GM19351 (cell line): ENCODE measurements at regions not wholly inside any gene's neighbourhood (a gene's known extent, or its start where the extent isn't known, plus 50 kb on each side); places are given as distances from the start of the nearest gene placed in this dataset.
A peak's percentile ranks its signal among the peaks of the same experiment; 100 is the strongest.

ENCODE experiments used
- ATAC-seq: cut with Tn5 transposase; IDR thresholded peaks from one replicate; pipeline ENCODE4 v1.9.1; 2021; ENCODE audit warnings: mild to moderate bottlenecking, moderate library complexity; ENCODE audit not compliant: unreplicated experiment

GRCh38 chr18:46265196-46266156 is 161.3 kb downstream of the HAUS1 start:
- ATAC-seq = no peak

DNA sequence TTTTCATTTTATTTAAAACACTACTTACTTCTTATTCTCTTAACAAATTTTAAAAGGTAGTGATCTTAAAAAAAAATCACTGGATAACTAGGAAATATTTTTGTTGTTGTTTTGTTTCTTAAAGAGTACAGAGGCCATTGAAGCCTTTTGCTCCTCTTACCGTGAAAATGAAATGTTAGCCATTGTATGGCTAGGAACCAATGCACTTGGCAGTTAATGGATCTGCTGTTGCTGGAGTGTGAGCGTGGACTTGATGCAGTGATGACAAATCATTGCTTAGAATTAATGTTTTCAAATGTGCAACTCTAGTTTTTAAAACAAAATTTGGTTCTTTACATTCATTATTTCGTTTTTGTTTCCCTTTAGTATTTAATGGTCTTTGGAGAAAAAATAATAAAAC is 162.3 kb downstream of the HAUS1 start:
- no peak for ATAC-seq

- ATAC-seq = no peak
Measured at GRCh38 chr18:46268671-46269070, 164.5 kb downstream of the HAUS1 start.

GRCh38 chr18:46269275-46269674 is 165.1 kb downstream of the HAUS1 start:
- ATAC-seq = no peak

DNA sequence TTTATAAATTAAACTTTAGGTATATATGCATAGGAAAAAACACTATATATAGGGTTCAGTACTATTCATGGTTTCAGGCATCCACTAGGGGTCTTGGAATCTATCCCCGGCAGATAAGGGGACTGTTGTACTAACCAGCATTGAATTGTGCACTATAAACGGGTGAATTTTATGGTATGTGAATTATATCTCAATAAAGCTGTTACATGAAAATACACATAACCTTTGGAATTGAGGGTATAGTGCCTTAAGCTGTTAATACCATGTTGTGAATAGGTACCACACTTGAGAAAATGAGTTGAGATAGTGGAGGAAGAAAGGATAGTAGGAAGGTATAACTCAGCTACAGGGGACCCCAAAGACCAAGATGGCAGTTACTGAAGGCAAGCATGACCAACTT is 167.3 kb downstream of the HAUS1 start:
- ATAC-seq = no peak

- ATAC-seq = no peak
Measured at GRCh38 chr18:46273861-46274260, 169.7 kb downstream of the HAUS1 start.

- ATAC-seq = no peak
Measured at GRCh38 chr18:46274266-46274665, 170.1 kb downstream of the HAUS1 start.

DNA sequence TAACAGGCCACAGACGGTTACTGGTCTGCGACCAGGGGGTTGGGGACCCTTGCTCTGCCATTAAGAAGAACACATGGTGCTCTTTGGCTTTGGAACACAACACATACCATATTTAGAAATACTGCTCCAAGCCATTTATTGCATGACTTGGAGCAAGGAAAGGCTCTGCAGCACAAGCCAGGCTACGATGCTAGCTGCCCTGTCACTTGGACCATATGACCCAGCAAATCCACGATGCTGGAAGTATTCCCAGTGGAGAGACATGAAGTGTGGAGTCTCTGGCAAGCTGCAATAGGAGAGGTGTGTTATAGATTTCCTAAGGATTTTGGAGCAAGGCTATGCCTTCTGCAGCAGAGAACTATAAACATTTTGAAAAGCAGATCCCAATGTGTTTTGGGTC is 171.2 kb downstream of the HAUS1 start:
- no peak for ATAC-seq

DNA sequence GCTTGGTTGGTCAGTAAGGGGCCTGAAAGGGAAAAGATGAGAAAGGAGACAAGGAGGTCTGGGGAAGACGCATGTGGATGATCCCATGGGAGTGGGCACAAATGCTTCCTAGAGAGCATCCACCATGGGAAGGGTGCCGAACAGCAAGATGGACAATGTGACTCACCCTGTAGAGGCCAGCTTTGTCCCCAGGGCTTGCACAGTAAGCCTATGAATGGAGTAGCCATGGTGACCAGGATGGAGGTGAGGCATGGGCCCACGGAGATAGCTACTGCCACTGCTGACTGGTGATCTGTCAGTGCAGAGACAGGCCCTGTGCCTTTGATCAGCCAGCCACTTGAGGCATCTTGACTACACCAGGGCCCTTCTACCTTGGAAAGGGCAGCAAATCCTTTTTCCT is 172.6 kb downstream of the HAUS1 start:
- no peak for ATAC-seq

DNA sequence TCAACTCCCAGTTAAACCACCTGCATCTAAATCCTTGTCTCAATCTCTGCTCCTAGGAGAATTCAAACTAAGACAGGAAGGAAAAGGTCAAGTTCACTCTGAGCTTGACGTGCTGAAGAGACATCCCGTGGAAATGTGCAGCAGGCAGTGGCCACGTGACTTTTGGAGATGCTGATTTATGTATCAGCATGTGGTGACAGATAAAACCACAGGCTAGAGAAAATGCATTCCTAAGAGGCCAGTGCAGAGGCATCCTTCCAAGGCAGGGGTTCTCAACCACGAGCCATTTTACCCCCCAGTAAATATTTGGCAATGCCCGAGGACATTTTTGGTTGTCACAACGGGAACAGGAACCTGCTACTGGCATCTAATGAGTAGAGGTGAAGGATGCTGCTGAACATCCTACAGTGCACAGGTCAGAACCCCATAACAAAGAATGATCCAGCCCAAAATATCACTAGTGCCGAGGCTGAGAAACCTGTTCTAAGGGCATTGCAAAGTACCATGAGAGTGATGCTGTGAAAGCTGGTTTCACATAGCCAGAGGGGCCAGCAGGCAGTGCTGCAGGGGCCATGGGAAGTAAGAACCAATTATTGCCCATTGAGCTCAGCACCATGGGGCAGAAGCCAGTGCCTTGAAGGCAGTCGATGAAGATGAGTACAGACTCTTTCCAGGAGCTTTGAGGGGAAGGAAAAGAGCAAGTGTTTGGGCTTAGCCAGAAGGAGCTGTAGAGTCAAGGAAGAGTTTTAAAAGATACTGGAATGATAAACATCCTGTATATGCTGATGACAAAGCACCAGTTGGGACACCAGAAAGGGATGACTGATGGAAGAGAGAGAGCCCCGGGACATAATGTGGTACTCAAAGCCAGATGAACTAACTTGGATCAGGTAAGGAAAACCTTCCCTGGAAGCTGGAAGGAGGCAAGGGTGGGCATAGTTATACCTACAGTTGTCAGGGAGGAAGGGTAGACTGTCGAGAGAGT is 174.6 kb downstream of the HAUS1 start:
- ATAC-seq = no peak

DNA sequence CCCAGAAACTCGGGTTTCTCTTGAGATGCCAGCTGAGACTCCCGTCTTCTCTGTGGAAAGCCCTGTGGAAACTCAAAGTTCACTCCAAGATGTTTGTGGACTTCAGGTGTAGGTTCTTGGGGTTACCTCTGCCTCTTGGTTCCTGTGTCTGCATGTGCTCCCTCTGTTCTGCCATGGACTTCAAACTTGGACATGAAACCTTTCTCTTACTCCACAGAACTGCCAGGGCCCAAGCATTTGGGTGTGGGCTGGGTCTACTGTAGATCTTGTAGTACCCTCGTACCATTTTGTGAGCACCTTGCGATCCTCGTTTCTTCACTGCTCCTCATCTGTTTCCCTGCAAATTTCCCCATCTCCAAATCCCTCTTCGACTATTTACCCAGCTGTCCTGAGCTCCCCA is 175.5 kb downstream of the HAUS1 start:
- no peak for ATAC-seq

GRCh38 chr18:46281185-46282176 is 177.3 kb downstream of the HAUS1 start:
- ATAC-seq = peak; percentile 98

DNA sequence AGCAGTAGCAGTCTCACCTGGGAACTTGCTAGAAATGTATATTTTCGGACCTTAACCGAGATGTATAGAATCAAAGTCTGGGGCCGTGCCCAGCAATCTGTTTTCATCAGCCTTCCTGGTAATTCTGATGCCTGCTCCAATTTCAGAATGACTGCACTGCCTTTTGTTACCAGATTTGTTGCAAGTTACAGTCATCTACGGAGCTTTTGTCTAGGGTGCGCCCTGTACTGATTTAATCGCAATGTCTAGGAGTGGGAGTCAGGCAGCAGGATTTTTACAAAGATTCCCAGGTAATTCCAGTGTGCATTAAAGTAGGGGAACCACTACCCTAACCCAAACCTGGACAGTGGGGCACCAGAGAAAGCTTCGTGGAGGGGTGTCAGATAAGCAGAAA is 178.0 kb downstream of the HAUS1 start:
- ATAC-seq = no peak

DNA sequence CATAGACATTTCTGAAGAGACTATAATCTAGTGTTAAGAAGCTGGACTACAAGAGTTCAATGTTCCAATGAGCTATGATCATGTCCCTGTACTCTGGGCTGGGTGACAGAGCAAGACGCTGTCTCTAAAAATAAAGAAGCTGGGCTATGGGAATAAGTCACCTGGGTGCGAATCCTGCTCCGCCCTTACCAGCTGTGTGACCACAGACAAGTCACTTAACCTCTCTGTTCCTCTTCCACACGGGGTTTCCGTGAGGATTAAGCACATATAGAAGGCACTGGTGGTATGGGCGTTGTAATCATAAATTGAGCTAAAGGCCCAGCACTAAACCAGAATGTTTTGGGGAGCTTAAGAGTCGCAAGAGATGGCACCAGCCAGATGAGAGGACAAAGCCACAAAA is 178.5 kb downstream of the HAUS1 start:
- ATAC-seq = no peak

DNA sequence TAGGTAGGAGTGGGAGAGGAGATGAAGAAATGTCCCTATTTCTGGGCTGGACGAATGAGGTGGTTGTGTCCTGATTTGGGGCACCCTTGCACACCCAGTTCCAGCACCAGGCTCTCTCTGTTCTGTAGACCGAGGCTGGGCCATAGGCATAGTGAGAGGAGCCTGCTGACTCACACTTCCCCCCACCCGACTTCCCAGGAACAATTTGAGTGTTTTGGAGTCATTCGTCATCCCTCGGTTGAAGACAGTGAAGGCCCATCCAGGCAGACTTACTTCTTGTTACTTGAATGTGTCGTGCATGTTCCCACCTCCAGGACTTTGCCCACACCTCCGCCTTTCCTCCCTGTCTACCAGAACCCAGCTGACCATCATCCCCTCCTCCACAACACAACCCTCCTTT is 179.1 kb downstream of the HAUS1 start:
- ATAC-seq = no peak

DNA sequence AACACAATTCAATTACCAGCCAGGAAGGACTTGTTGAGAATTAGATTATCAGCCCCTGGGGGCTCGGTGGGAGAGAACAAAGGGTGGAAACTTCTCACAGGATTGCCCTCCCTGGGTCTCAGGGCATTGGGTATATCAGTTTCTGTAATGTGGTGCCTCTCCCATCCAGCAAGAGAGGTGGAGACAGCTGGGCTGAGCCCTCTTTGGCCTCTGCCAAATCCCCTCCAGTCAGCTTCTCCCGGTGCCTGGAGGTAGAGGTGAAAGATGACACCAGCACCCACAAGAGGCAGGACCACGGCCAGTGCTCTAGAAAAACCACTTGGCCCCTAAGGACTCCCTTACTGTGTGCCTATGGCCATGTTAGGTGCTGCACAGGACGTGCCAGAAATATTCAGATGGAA is 179.7 kb downstream of the HAUS1 start:
- no peak for ATAC-seq

DNA sequence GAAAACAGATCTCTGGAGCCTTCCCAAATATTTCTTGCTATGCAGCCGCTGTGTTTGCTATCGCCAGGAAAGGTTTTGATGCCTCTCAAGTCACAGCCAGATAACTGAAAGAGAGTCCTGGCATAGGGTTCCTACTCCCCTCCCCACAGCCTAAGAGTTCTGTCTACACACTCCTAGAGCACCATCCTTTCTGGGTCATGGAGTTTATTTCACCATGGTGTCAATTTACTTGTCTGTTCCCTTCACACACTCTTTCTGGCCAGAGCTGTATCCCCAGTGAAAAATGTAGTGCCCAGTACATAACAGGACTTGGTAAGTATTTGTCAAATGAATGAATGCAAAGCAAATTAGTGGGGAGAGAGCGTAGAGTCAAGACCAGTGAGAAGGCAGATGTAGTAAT is 185.3 kb downstream of the HAUS1 start:
- ATAC-seq = no peak

DNA sequence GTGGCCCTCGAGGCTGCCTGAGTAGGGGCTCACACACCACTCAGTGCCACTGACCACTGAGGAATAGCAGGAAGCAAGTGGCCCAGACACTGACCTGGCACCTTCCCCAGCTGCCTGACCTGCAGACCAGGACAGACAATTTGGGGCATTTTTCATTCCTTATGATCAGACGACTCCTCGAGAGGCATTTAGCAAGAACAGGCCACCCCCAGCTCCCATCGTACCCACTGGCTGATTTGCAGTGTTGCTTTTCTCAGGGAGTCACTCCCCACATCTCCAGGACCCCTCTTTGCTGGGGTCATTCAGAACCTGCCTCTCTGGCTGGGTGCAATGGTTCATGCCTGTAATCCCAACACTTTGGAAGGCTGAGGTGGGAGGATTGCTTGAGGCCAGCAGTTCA is 185.7 kb downstream of the HAUS1 start:
- ATAC-seq = no peak

- ATAC-seq = no peak
Measured at GRCh38 chr18:46290440-46291020, 186.3 kb downstream of the HAUS1 start.

- ATAC-seq = no peak
Measured at GRCh38 chr18:46291149-46291548, 187.0 kb downstream of the HAUS1 start.
